ENCODE measurements at regions not wholly inside any gene's neighbourhood (a gene's known extent, or its start where the extent isn't known, plus 50 kb on each side); places are given as distances from the start of the nearest gene placed in this dataset.

DNA sequence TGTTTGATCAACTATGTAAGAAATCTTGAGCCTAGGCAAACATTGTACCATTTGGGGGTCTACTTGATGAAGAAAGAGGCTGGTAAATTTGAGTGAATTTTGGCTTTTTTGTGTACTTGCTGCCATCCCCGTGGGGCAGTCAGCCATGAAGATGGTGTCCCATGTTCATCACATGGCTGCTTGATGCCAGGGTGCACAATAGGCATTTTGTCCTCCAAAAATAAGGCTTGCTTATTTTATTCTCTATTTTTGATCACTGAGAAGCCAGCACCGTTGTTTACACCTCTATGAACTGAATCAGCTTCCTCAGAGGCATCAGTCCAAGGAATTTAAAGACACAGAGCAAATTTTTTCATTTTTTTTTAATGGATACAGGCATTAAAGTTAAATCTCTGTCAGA is 1195.7 kb downstream of the AMY1C start:
- Histone ChIP-seq H4K8ac (replicated peaks; ENCODE audit: insufficient read length, low read depth, low read length) (no peak overlapping the region), H3K18ac (ENCODE audit: insufficient read length, low read depth, low read length) (no peak overlapping the region), H4K5ac (ENCODE audit: insufficient read length, low read depth, low read length) (no peak overlapping the region), H3T11ph (ENCODE audit: low read length) (no peak overlapping the region), H2BK12ac (ENCODE audit: insufficient read length, low read depth, low read length) (no peak overlapping the region), H3K9me3 (ENCODE audit: control insufficient read depth, low read depth, low read length) (no peaks in the 10 kb centered on the region), H3K23me2 (ENCODE audit: insufficient read length, low read depth, low read length, poor library complexity, severe bottlenecking) (no peaks in the 10 kb centered on the region), H3K27ac (ENCODE audit: insufficient read length, low read depth, low read length) (no peak overlapping the region), H3K79me1 (ENCODE audit: insufficient read depth, low read depth, low read length, poor library complexity, severe bottlenecking) (no peaks in the 10 kb centered on the region), H4K20me1 (ENCODE audit: control insufficient read depth, insufficient read depth, insufficient read length) (no peaks in the 10 kb centered on the region), H3K4me2 (ENCODE audit: insufficient read depth, insufficient read length, low read length) (no peak overlapping the region), H3K4ac (ENCODE audit: low read depth, low read length) (no peak overlapping the region), H2BK5ac (ENCODE audit: insufficient read length, low read length) (no peak overlapping the region), H2BK20ac (ENCODE audit: low read depth, low read length, poor library complexity, severe bottlenecking) (no peak overlapping the region), H2BK15ac (ENCODE audit: low read depth, low read length) (no peak overlapping the region), H2AK5ac (ENCODE audit: insufficient read length, low read length) (no peak overlapping the region), H3K56ac (ENCODE audit: insufficient read length, low read depth, low read length) (no peak overlapping the region), H3K27me3 (ENCODE audit: insufficient read depth, low read length) (no peaks in the 10 kb centered on the region), H3K4me1 (ENCODE audit: insufficient read depth, low read length) (no peaks in the 10 kb centered on the region), H4K91ac (ENCODE audit: insufficient read length, low read depth, low read length) (no peak overlapping the region), H3K14ac (ENCODE audit: insufficient read depth, low read length) (no peak overlapping the region), H2BK120ac (ENCODE audit: low read depth, low read length, poor library complexity, severe bottlenecking) (no peak overlapping the region), H2AFZ (ENCODE audit: low read length) (no peak overlapping the region), H3K79me2 (ENCODE audit: insufficient read depth, low read length) (no peaks in the 10 kb centered on the region), H3K9ac (ENCODE audit: extremely low read depth, insufficient read length, low read length) (no peak overlapping the region), H3K23ac (ENCODE audit: insufficient read length, low read depth, low read length) (no peak overlapping the region)
- peaks cover 5 to 9% of the 10 kb centered on the region in 2 experiments; a peak in 2 of 4 replicates for H3K4me1 Mint-ChIP-seq
- no CpG with 5 or more reads among the region's 2 CpGs for WGBS (ENCODE audit: extremely low coverage, insufficient read length, low lambda C conversion rate)
- H3K4me3 Mint-ChIP-seq: no peak overlapping the region
- no peak overlapping the region for H3K27ac Mint-ChIP-seq
- H3K9me3 Mint-ChIP-seq: peaks cover 18% of the 10 kb centered on the region in 2 experiments
- no peaks in the 10 kb centered on the region for H3K27me3 Mint-ChIP-seq (ENCODE audit: low read depth)
- no peak for DNase-seq
- TF ChIP-seq CTCF (conservative IDR thresholded peaks at IDR 0.05): no peak
- peaks cover 7 to 21% (median 16%) of the 10 kb centered on the region in 3 experiments for H3K36me3 Mint-ChIP-seq (ENCODE audit: insufficient read depth in 1 of 3, low read depth in 3 of 3)

Measured in H9 (cell line).